ENCODE measurements at regions not wholly inside any gene's neighbourhood (a gene's known extent, or its start where the extent isn't known, plus 50 kb on each side); places are given as distances from the start of the nearest gene placed in this dataset.

- no peak for TF ChIP-seq EZH2 (IDR thresholded peaks at IDR 0.05; ENCODE audit: borderline replicate concordance, low read depth, low read length, severe bottlenecking)
- TF ChIP-seq CTCF (IDR thresholded peaks at IDR 0.05; ENCODE audit: borderline replicate concordance, extremely low read depth, low read length, poor library complexity, severe bottlenecking), result no peak
- no peaks in the 10 kb centered on the region for H3K4me1 ChIP-seq (ENCODE audit: insufficient read depth, low read length)
- no peaks in the 10 kb centered on the region for H3K9me3 ChIP-seq (ENCODE audit: insufficient read depth, low read length, severe bottlenecking)
- no peak overlapping the region for H2AFZ ChIP-seq (ENCODE audit: low read depth, low read length)
- H3K4me3 ChIP-seq (ENCODE audit: low read depth in 1 of 2, low read length in 2 of 2), result no peak overlapping the region
- DNase-seq (no peak), ATAC-seq (ENCODE audit: insufficient read depth, low read depth) (no peak)
- H3K79me2 ChIP-seq (ENCODE audit: insufficient read depth, low read length), result no peaks in the 10 kb centered on the region
- H3K9ac ChIP-seq (ENCODE audit: low read depth, low read length), result no peak overlapping the region
- H3K27ac ChIP-seq (ENCODE audit: low read length), result no peak overlapping the region
- no peak overlapping the region for H3K4me2 ChIP-seq (ENCODE audit: insufficient read depth, low read length)
- H3K27me3 ChIP-seq (ENCODE audit: insufficient read depth, low read length, poor library complexity), result no peaks in the 10 kb centered on the region
- no peaks in the 10 kb centered on the region for H4K20me1 ChIP-seq (ENCODE audit: insufficient read depth, low read length)
- H3K36me3 ChIP-seq (ENCODE audit: insufficient read depth, low read length), result no peaks in the 10 kb centered on the region
These were observed 371.8 kb upstream of the NR3C2 start for GRCh38 chr4:148814030-148814429.

- Histone ChIP-seq H3K27ac (ENCODE audit: low read length) (no peak overlapping the region), H3K4me3 (ENCODE audit: low read depth in 1 of 2, low read length in 2 of 2) (no peak overlapping the region), H3K4me2 (ENCODE audit: insufficient read depth, low read length) (no peak overlapping the region), H3K79me2 (ENCODE audit: insufficient read depth, low read length) (no peaks in the 10 kb centered on the region), H3K9ac (ENCODE audit: low read depth, low read length) (no peak overlapping the region), H3K4me1 (ENCODE audit: insufficient read depth, low read length) (no peaks in the 10 kb centered on the region), H3K36me3 (ENCODE audit: insufficient read depth, low read length) (no peaks in the 10 kb centered on the region), H3K9me3 (ENCODE audit: insufficient read depth, low read length, severe bottlenecking) (no peaks in the 10 kb centered on the region), H3K27me3 (ENCODE audit: insufficient read depth, low read length, poor library complexity) (no peaks in the 10 kb centered on the region), H4K20me1 (ENCODE audit: insufficient read depth, low read length) (no peaks in the 10 kb centered on the region), H2AFZ (ENCODE audit: low read depth, low read length) (no peak overlapping the region)
- no peak for TF ChIP-seq EZH2 (IDR thresholded peaks at IDR 0.05; ENCODE audit: borderline replicate concordance, low read depth, low read length, severe bottlenecking)
- no peak for TF ChIP-seq CTCF (IDR thresholded peaks at IDR 0.05; ENCODE audit: borderline replicate concordance, extremely low read depth, low read length, poor library complexity, severe bottlenecking)
- ATAC-seq (ENCODE audit: insufficient read depth, low read depth) (no peak), DNase-seq (no peak)
These were observed 371.1 kb upstream of the NR3C2 start for GRCh38 chr4:148813289-148813688.

- ATAC-seq (ENCODE audit: insufficient read depth, low read depth) (no peak), DNase-seq (no peak)
- Histone ChIP-seq H4K20me1 (ENCODE audit: insufficient read depth, low read length) (no peaks in the 10 kb centered on the region), H3K79me2 (ENCODE audit: insufficient read depth, low read length) (no peaks in the 10 kb centered on the region), H3K9me3 (ENCODE audit: insufficient read depth, low read length, severe bottlenecking) (no peaks in the 10 kb centered on the region), H3K9ac (ENCODE audit: low read depth, low read length) (no peak overlapping the region), H3K4me2 (ENCODE audit: insufficient read depth, low read length) (no peak overlapping the region), H3K36me3 (ENCODE audit: insufficient read depth, low read length) (no peaks in the 10 kb centered on the region), H3K27me3 (ENCODE audit: insufficient read depth, low read length, poor library complexity) (no peaks in the 10 kb centered on the region), H3K4me3 (ENCODE audit: low read depth in 1 of 2, low read length in 2 of 2) (no peak overlapping the region), H3K27ac (ENCODE audit: low read length) (no peak overlapping the region), H2AFZ (ENCODE audit: low read depth, low read length) (no peak overlapping the region), H3K4me1 (ENCODE audit: insufficient read depth, low read length) (no peaks in the 10 kb centered on the region)
- no peak for TF ChIP-seq EZH2 (IDR thresholded peaks at IDR 0.05; ENCODE audit: borderline replicate concordance, low read depth, low read length, severe bottlenecking)
- TF ChIP-seq CTCF (IDR thresholded peaks at IDR 0.05; ENCODE audit: borderline replicate concordance, extremely low read depth, low read length, poor library complexity, severe bottlenecking), result no peak
These were observed 369.9 kb upstream of the NR3C2 start for GRCh38 chr4:148812101-148812500.

GRCh38 chr4:148810461-148810860 lies 368.2 kb upstream of the NR3C2 start:
- no peak for TF ChIP-seq EZH2 (IDR thresholded peaks at IDR 0.05; ENCODE audit: borderline replicate concordance, low read depth, low read length, severe bottlenecking)
- TF ChIP-seq CTCF (IDR thresholded peaks at IDR 0.05; ENCODE audit: borderline replicate concordance, extremely low read depth, low read length, poor library complexity, severe bottlenecking), result no peak
- ATAC-seq (ENCODE audit: insufficient read depth, low read depth) (no peak), DNase-seq (no peak)
- Histone ChIP-seq H3K36me3 (ENCODE audit: insufficient read depth, low read length) (no peaks in the 10 kb centered on the region), H3K9ac (ENCODE audit: low read depth, low read length) (no peak overlapping the region), H2AFZ (ENCODE audit: low read depth, low read length) (no peak overlapping the region), H3K27me3 (ENCODE audit: insufficient read depth, low read length, poor library complexity) (no peaks in the 10 kb centered on the region), H3K79me2 (ENCODE audit: insufficient read depth, low read length) (no peaks in the 10 kb centered on the region), H4K20me1 (ENCODE audit: insufficient read depth, low read length) (no peaks in the 10 kb centered on the region), H3K4me3 (ENCODE audit: low read depth in 1 of 2, low read length in 2 of 2) (no peak overlapping the region), H3K4me1 (ENCODE audit: insufficient read depth, low read length) (no peaks in the 10 kb centered on the region), H3K4me2 (ENCODE audit: insufficient read depth, low read length) (no peak overlapping the region), H3K27ac (ENCODE audit: low read length) (no peak overlapping the region), H3K9me3 (ENCODE audit: insufficient read depth, low read length, severe bottlenecking) (no peaks in the 10 kb centered on the region)
